ENCODE measurements at regions not wholly inside any gene's neighbourhood (a gene's known extent, or its start where the extent isn't known, plus 50 kb on each side); places are given as distances from the start of the nearest gene placed in this dataset.
"Not testable (repeated sequence)": the region's sequence is repeated elsewhere in the genome, so short reads cannot be mapped to it uniquely, and the experiment has no call there.

DNA sequence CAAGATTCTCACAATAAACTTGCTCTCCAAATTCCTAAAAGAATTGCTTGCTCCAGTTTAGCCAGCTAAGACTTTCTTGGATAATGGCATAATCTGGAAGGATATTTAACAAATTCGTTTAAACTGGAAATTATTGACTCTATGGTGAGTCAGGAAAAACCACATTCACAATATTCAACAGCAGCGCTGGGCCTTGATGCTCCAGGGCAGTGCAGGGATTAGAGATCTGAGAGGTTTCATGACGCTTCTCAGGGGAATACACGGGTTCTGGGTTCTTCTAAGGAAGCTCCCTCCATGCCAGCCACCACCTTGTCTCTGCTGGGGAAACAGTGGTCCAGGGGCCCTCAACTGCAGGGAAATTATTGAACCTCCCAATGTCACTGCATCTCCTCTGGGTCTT lies 123.3 kb upstream of the FAM20C start:
- not testable (repeated sequence) for DNase-seq (ENCODE audit: low spot score)

DNA sequence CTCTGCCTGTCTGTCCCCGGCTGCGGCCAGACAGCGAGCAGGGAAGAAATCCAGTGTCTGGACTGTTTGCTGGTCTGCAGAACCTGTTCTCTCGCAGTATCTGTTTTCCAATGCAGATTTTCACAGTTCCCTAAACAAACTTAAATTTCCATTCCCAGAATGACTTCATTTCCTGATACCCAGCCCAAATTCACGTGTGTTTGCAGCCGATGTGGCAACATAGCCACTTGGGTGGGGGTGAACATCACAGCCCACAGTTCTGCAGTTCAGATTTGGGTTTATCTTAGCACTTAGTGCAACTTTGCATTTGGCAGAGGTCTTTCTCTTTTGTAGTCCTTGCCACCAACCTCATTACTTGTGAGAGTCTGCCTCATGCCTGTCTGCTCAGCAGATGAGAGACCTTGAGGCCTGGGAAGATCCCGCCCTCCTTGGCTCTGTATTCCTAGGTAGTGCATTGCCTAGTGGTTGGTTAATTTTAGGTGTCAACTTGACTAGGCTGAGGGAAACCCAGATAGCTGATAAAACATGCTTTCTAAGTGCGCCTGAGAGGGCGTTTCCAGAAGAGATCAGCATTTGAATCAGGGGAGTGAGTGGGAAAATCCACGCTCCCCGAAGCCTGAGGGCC lies 122.8 kb upstream of the FAM20C start:
- DNase-seq (ENCODE audit: low spot score), result not testable (repeated sequence)

DNA sequence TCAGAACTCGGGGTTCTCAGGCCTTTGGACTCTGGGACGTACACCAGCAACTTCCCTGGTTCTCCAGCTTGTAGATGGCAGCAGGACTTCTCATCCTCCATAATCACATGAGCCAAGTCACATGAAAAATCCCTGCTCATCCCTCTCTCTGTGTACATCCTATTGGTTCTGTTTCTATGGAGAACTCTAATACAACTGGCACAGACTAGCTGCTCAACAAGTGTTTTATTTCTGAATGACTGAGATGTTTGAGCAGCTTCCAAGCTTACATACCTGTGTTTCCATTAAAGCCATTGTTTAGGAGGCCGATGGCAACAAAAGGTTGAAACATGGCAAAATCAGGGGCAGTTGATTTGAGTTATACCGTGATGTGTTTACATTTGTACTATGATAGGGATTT lies 122.2 kb upstream of the FAM20C start:
- DNase-seq (ENCODE audit: low spot score), result not testable (repeated sequence)

DNA sequence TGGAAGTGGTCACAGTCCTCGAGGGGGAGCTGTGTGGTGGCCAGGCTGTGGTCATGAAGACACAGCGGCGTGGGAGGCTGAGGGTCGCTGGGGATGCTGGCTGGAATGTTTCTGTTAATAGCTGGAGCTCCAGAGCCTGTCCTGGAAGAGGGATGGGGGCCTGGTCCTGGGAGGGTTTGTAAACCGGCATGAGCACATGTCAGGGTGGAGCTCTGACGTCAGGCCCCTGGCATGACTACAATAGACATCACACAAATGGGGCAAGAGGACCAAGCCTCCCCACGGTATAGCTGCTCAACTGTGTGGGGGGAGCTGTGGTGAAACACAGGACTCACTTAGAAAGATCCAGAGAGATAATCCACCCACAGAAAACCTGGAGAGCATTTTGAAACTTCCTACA lies 121.4 kb upstream of the FAM20C start:
- not testable (repeated sequence) for DNase-seq (ENCODE audit: low spot score)

DNA sequence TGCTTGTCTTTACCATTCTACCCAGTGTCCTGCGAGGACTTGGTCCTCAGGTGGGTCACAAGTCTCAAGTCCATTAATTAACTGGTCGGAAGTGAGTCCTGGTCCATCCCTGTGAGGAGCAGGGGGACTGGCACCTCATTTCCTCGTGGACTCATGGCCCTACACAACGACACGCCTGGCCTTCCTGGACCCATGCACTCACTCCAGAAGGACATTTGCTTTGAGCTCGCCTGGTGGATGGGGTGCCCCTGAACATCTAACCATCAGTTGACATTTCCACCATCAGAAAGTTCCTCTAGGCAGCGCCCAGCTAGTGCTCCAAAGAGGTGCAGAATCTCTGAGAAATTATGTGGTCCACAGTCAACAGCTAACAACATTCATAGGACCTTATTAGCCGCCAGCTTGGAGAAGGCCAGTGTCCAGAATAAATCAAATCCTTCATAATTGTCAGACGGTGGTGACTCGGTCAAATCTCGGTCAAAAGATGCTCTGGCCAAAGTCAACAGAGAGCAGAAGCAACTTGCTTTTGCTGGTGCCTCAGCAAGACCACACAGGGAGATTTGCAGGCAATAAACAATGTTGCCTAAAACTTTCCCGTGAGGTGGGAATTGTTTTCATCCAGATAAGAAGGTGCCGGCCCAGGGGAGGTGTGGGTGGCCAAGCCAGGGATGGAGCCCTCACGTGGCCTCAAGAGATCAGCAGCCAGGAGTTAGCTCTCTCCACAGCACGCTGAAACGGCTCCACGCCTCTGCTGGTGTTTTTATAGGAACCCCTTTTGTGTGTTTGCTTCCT lies 119.9 kb upstream of the FAM20C start:
- not testable (repeated sequence) for DNase-seq (ENCODE audit: low spot score)

DNA sequence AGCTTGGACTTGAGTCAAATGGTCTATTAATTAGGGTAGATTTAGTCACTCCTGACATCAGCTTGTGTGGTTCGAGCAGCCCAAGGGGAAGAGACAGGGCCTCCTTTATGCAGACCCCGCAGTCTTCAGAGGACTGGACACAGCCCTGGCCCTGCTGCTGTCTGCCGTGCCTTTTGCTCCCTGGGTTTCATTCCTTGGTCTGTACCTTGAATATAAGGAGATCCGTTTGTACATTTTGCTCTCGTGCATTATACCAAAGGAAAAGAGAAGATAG lies 119.4 kb upstream of the FAM20C start:
- not testable (repeated sequence) for DNase-seq (ENCODE audit: low spot score)

DNA sequence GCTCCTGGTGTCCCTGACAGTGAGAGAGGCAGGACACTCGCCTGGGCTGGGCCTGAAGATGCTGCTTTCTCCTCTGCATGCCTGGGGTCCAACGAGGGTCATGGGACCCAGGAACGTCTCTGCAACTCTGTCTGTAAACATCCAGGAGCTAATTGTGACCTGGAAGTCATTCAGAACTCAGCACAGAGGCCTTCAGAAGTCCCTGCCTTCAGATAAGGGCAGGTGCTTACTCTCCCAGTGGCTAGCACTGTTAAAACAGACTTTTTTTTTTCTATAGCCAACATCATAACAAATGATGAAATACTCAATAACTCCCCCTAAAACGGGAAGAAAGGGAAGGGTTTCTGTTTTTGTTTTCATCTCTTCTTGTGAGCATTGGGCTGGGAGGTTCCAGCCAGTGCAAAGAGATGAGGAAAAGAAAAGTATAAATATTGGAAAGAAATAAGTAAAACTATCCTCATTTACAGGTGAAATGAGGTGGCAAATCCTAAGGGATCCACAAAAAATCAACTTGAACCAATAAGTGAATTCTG lies 118.3 kb upstream of the FAM20C start:
- DNase-seq (ENCODE audit: low spot score), result not testable (repeated sequence)

DNA sequence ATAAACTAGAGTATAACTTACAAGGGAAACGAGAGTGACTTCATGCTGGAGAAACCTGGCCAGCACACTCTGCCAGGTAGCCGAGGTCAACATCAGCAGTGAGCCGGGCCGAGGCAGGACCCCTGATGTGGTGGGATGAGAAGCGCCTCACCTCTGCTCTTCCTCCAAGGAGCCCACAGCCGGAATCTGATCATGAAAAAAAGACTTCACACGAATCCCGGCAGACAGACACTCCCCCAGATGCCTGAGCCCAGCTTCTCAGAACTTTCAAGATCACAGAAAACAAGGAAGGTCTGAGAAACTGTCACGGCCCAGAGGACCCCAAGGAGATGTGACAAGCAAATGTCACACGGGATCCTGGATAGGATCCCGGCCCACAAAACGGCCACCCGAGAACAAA lies 116.9 kb upstream of the FAM20C start:
- DNase-seq (ENCODE audit: low spot score), result not testable (repeated sequence)

DNA sequence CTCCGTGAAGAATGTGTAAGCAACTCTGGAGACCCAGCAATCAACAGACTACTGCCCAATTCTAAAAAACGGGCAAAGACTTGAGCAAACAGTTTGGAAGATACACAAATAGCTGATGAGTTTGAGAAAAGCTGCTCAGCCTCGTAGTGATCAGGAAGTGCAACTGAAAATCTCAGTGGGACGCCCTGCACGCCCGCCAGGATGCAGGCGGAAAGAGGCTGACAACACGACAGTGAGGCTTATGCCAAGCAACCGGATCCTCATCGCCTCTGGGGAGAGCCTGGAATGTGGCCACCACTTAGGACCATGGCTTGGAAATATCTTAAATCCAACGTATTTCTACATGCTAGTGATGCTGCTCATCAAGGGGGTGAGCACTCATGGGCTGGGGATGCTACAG lies 116.2 kb upstream of the FAM20C start:
- DNase-seq (ENCODE audit: low spot score), result not testable (repeated sequence)

DNA sequence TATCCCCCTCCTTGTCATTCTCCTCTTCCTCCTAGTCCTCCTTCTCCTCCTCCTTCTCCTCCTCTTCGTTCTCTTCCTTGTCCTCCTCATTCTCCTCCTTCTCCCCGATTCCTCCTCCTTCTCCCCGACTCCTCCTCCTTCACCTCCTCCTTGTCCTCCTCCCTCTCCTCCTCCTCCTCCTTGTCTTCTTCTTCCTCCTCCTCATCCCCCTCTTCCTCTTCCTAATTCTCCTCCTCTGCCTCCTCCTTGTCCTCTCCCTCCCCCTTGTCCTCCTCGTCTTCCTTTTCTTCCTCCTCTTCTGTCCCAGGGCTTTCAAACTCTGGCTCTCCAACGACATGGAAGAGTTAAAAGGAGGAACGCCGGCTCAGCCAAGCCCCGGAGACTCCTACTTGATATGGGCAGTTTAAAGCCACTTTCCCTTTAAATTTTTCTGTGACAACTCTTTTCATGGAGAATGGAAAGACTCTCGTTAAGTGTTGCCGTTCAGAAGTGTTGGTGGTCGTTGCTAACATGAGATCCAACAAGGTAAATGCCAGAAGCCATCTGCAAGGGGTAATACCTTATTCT lies 115.5 kb upstream of the FAM20C start:
- not testable (repeated sequence) for DNase-seq (ENCODE audit: low spot score)

DNA sequence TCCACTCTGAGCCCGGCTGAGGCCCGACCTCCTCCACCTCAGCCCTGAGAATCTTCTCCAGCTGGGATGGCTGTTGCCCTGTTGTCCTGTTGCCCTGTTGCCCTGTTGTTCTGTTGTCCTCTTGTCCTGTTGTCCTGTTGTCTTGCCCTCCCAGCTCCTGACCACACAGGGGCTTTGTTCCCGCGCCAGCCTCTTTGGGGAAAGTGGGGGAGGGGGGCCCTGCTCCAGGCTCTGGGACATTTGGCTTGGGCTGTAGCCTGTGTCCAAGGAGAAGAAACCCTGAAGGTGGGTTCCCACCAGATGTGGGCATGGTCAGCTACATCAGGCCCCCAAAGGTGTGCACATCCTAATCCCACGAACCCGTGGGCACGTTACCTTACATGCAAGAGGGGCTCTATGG lies 113.5 kb upstream of the FAM20C start:
- not testable (repeated sequence) for DNase-seq (ENCODE audit: low spot score)

DNA sequence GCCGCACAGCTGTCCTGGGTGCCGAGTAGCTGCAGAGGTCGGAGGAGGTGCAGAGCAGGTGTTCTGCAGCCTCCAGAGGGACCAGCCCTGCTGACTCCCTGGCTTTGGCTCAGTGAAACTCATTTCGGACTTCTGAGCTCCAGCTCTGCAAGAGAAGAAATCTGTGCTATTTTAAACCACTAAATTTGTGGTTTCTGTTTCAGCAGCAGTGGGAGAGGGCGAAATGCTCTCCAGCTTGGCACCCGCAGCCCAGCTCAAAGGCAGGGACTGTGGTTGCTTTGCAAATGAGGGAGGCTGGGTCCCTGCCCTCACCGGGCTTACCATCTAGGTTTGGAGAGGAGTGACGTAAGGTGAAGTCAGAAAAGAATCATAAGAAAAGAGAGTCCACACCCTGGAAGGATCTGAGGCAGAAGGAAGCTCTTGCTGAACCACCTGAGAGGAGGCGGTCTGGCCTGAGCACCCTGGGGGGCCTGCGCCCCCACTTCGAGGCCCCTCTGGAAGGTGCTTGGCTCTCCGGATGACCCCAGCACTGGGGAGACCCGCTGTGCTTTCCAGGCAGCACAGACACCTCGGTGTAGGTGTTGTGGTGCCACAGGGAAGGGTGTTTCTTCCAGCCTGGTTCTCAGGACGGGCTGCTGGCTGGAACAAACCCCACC lies 112.8 kb upstream of the FAM20C start:
- not testable (repeated sequence) for DNase-seq (ENCODE audit: low spot score)

DNA sequence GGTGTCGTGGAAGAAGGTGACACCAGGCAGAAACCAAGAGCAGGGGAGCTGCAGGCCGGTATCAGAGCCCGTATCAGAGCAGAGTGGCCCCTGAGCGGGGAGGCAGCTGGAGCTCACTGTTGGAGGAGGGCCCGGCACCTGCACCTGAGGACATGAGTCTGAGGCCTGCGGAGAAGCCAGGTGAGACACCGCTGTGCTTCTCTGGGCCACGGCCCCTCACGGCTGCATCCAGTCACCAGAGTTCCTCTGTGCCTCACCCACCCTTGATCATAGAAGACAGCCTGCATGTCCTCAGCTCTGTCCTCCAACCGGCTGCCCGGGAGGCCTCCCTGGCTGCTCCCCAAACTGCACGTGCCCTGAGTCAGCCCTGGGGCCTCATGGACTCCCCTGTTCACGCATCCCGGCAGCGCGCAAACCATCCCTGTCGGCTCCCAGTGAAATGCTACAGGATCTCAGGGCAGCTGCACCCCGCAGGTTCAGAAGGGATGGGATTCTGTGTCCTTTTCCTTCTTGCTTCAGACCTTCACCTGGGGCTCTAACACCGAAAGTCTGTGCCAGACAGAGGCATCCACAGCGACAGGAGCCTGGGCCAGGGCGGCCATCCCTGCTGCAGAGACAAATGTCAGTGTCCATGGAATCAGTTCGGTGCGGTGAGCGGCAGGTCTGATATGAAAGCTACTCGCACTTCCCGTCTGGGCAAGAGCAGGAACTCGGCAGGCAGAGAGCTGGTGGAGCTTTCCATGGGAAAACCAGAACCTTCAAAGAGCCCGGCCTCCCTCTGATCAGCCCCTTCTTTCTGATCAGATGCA lies 111.9 kb upstream of the FAM20C start:
- no peak for DNase-seq (ENCODE audit: low spot score)

DNA sequence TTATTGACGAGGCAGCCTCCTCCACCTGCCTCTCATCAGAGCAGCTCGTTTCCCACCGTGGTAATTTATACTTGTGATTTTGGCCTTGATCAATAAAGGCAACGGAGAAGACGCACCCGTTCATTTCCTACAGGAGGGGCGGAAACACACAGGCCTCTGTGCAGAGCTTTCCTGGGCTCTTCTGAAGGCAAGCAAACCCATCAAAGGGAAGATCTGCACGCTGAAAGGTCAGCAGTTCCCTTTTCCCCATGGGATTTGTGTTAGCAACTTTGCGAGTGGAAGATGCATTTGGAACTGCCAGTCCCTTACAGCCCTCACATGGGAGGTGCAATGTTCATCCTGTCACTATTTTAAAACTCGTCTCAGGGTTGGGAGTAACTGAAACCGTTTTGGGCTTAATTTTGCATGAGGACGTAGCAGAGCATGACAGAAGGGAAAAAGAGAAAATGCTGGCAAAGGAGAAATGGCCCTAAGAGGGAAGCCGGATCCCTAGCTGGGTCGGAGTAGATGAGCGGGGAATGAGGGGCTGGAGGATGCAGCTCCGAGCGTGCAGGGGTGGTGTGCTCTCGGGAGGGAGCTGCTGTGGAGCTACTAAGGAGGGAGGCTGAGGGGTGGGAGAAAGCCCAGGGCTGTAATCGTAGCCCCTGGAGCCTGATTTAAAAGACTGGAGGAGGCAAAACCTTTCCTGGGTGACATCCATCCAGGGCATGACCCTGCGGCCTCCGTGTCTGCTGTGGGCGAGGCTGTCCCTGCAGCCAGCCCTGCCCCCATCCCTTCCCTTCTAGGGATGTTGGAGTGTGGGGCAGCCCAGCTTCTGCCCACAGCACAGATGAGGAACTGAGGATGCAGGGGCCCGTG lies 111.1 kb upstream of the FAM20C start:
- peak; percentile 28 for DNase-seq (ENCODE audit: low spot score)

DNA sequence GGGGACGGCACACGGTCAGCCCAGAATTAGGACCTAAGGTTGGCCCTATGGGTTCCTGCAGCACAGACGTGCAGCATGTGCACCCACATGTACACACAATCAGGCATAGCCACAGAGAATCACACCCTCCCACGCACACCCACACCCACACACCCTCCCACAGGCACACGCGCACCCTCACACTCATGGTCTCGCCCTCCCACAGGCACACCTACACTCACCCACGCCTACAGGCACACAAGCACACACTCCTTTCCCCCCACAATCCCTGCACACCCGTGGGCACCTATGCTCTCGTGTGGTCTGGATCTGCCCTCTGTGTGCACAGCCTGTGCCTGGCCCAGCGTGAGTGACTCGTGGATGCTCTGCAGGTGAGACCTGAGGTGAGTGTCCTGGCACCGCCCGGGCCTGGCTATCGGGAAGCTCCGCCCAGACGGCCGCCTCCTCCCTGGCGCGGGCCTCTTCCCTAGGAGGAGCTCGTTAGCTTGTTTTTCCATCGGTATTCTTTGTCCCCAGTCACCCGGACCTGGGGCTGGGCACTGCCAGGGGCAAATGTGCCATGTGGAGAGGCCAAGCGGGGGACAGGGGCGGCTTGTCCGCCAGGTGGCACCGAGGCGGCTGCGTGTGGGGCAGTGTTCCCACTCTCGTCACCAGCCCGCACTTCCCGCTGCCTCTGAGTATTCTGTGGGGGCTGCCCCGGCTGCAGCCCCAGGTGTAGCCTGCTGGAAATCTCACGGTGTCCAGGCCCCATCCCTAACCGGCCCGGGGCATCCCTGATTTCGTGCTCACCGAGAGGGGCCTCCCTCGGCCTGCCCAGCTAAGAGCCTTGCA lies 110.2 kb upstream of the FAM20C start:
- DNase-seq (ENCODE audit: low spot score), result no peak

DNA sequence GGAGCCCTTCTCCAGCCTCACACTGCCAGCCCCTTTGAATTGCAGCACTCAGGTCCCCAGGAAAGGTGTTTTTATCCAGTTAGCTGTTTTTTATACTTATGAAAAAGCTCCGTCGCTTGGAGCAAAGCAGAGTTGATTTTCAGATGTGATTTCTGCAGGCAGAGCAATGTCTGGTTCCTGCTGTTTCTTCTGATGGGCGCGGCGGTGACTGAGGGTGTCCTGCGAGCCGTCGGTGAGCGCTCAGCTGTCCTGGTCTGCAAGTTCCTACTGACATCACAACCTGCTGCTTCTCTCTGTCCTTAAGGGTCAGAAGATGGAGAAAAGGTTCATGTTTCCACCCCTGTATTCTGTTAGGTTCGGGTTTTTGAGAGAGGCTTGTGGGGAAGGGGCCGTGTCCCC lies 109.6 kb upstream of the FAM20C start:
- no peak for DNase-seq (ENCODE audit: low spot score)

DNA sequence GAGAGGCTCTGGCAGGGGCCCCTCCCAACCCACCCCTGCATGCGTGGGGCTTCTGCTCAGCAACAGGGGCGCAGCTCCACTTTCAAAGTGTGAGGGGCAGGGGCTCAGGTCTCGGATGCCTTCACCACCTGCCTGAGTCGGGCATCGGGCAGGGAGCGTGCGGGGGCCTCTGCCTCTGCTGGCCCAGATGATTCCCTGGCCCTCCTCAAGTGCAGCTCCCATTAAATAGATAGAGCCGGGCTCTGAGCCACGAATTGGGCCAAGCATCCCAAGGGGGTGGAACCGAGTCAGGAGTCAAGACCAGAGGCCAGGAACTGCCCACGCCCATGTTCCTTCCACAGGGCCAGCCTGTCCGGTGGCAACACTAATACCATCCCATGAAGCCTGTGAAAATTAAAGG lies 108.9 kb upstream of the FAM20C start:
- DNase-seq (ENCODE audit: low spot score), result no peak

DNA sequence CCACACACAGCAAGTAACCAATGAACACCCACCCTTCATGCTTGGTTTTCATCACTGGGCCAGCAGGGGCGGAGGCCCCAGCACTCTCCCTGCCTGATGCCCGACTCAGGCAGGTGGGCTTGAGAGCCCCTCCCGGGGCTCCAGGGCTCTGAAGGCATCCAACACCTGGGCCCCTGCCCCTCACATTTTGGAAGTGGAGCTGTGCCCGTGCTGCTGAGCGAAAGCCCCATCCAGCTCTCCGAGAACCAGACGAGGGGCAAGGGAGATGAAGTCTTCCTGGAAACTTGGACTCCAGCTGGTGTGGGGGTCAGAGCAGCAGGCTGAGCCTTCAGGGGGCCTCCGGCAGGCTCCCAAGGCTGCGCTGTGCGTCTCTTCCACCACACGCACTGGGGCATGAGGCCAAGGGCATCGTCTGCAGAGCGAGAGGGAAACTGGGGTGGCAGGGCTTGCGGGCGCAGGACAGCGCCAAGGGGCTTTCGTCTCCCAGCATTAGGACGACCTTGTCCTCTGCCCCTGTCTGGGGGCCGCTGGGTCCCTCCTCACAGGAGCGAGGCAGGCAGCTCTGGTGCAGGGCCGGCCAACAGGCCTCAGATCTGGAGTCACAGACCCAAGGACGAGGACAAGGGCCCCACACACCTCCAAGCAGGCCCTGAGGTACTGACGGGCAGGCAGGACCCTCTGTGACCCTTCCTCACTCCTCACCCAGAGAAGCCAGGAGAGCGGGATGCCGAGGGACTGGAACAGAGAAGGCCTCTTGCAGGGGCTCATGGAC lies 108.3 kb upstream of the FAM20C start:
- no peak for DNase-seq (ENCODE audit: low spot score)

DNA sequence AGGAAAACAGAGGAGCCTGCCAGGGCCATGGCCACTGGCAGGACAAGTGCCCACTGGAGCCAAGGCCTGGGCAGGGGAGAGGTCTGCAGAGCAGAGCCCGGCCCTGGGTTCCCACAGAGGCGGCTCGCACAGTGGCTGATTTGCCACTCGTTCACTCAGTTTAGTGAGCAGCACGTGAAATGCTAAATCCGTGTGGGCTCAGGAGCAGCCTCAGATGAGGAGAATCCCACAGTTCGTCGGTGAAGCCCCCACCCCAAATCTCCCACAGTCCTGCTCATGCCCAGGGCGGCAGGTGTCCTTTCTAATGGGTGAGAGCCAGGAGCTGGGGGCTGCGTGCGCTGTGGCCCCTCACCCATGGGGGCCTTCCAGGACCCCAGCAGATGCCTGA lies 107.7 kb upstream of the FAM20C start:
- no peak for DNase-seq (ENCODE audit: low spot score)
